ACC112 (cell line): ENCODE measurements at regions not wholly inside any gene's neighbourhood (a gene's known extent, or its start where the extent isn't known, plus 50 kb on each side); places are given as distances from the start of the nearest gene placed in this dataset.

Source experiments
- H2AFZ ChIP-seq: fragments of 200-600 bp; sonication (generic); one replicate; pipeline ENCODE4 v1.6.0; 2017; ENCODE audit warnings: antibody characterized with exemption, low read length; ENCODE audit not compliant: unreplicated experiment
- H3K27ac ChIP-seq: fragments of 200-600 bp; sonication (generic); 2 replicates; pipeline ENCODE4 v1.5.1; 2014; ENCODE audit warnings: low read depth, mild to moderate bottlenecking, antibody characterized with exemption, low read length, moderate library complexity
- H3K27me3 ChIP-seq: fragments of 200-600 bp; sonication (generic); 2 replicates; pipeline ENCODE4 v1.6.1; 2014; ENCODE audit warnings: mild to moderate bottlenecking, antibody characterized with exemption, low read length, moderate library complexity, mixed read lengths; ENCODE audit not compliant: insufficient read depth
- H3K36me3 ChIP-seq: fragments of 200-600 bp; sonication (generic); 2 replicates; pipeline ENCODE4 v1.6.1; 2016; ENCODE audit warnings: mild to moderate bottlenecking, antibody characterized with exemption, low read length, moderate library complexity, mixed read lengths; ENCODE audit not compliant: insufficient read depth
- H3K4me1 ChIP-seq: fragments of 200-600 bp; sonication (generic); one replicate; pipeline ENCODE4 v1.6.1; 2016; ENCODE audit warnings: low read length, mixed read lengths; ENCODE audit not compliant: insufficient read depth, unreplicated experiment, control insufficient read depth
- H3K4me3 ChIP-seq: fragments of 200-600 bp; sonication (generic); 2 replicates; pipeline ENCODE4 v1.5.1; 2014; ENCODE audit warnings: mild to moderate bottlenecking, low read depth, low read length
- H3K79me2 ChIP-seq: fragments of 200-600 bp; sonication (generic); one replicate; pipeline ENCODE4 v1.6.0; 2016; ENCODE audit warnings: low read length; ENCODE audit not compliant: control insufficient read depth, unreplicated experiment, insufficient read depth

GRCh38 chr2:167900435-167901114 is 346.8 kb downstream of the STK39 start:
- no peaks in the 10 kb centered on the region for H3K4me1 ChIP-seq
- no peak overlapping the region for H3K4me3 ChIP-seq
- peaks cover 27% of the 10 kb centered on the region; the same call in 1 of the 2 replicates for H3K27me3 ChIP-seq
- no peak overlapping the region for H3K27ac ChIP-seq
- no peaks in the 10 kb centered on the region for H3K79me2 ChIP-seq
- H2AFZ ChIP-seq = no peak overlapping the region
- H3K36me3 ChIP-seq = no peaks in the 10 kb centered on the region

DNA sequence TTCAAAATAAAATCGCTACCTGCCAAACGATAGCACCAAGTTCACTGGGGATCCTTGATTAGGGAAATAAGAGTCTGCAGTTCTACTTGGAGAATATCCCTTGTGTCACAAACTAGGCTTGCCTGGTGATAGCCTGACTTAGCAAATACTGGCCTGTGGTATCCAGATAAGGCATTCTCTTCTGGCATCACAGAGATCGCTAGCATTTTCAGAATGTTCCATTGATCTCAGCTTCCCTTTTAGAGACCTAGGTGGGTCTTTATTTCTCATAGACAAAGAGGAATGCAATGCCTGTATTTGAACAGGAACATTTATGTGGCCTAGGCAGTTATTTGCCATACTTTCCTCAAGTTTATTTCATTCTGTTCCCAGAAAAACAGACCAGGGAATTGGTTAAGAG is 349.1 kb downstream of the STK39 start:
- no peak overlapping the region for H3K4me3 ChIP-seq
- H2AFZ ChIP-seq = no peak overlapping the region
- no peaks in the 10 kb centered on the region for H3K79me2 ChIP-seq
- H3K27me3 ChIP-seq = peaks cover 21% of the 10 kb centered on the region; the same call in 1 of the 2 replicates
- no peak overlapping the region for H3K27ac ChIP-seq
- H3K4me1 ChIP-seq = no peaks in the 10 kb centered on the region
- no peaks in the 10 kb centered on the region for H3K36me3 ChIP-seq

DNA sequence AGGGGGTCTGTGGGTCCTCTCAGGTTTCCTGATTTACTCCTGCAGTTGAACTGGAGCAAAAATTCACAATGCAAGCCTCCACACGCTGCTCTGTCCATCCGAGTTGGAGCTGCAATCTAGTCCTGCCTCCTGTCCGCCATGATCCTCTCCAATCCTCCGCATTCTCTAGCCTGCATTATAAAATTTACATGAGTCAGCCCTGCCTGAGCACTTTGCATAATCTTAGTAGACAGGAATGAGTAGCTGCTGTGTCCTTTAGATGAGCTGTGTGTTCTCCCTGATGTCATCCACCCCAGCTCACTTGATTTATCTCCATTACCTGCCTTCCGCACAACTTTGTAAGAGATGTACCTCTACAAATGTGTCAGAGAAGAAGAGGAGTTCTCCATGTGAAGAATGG is 355.6 kb downstream of the STK39 start:
- Histone ChIP-seq H3K4me3 (no peak overlapping the region), H3K79me2 (no peaks in the 10 kb centered on the region), H2AFZ (no peak overlapping the region), H3K27me3 (no peaks in the 10 kb centered on the region), H3K27ac (no peak overlapping the region), H3K4me1 (no peaks in the 10 kb centered on the region), H3K36me3 (no peaks in the 10 kb centered on the region)

DNA sequence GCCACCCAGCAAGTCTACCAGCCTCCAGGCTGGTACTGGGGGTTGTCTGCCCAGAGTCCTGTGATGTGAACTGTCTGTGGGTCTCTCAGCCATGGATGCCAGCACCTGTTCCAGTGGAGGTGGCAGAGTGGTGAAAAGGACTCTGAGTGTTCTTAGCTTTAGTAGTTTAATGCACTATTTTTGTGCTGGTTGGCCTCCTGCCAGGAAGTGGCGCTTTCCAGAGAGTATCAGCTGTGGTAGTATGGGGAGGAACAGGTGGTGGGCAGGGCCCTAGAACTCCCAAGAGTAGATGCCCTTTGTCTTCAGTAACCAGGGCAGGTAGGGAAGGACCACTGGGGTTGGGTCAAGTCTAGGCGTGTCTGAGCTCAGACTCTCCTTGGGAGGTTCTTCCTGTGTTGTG is 356.7 kb downstream of the STK39 start:
- Histone ChIP-seq H3K27ac (no peak overlapping the region), H3K27me3 (no peaks in the 10 kb centered on the region), H3K4me1 (no peaks in the 10 kb centered on the region), H3K79me2 (no peaks in the 10 kb centered on the region), H3K4me3 (no peak overlapping the region), H3K36me3 (no peaks in the 10 kb centered on the region), H2AFZ (no peak overlapping the region)

- Histone ChIP-seq H3K27me3 (peaks cover 10% of the 10 kb centered on the region), H3K27ac (no peak overlapping the region), H2AFZ (no peak overlapping the region), H3K4me1 (no peaks in the 10 kb centered on the region), H3K4me3 (no peak overlapping the region), H3K79me2 (no peaks in the 10 kb centered on the region), H3K36me3 (no peaks in the 10 kb centered on the region)
Measured at GRCh38 chr2:167880415-167880814, 367.0 kb downstream of the STK39 start.

DNA sequence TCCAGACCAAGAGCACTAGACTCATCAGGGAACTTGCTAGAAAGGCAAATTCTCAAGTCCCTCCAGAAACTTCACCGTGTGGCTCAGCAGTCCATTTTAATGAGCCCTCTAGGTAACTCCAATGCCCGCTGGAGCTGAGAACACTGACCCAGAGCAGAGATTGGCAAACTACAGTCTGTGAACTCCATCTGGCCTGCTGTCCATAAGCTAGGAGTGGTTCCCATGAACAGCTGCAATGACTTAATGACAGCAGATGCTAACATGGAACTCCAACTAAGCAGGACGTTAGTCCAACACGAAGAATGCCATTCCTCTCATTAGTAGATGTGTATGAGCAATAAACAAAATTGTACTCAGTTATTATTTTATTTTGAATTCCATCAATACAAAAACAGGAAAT is 371.9 kb downstream of the STK39 start:
- Histone ChIP-seq H3K79me2 (no peaks in the 10 kb centered on the region), H2AFZ (no peak overlapping the region), H3K36me3 (no peaks in the 10 kb centered on the region), H3K27ac (no peak overlapping the region), H3K27me3 (peaks cover 6% of the 10 kb centered on the region; the same call in 1 of the 2 replicates), H3K4me1 (no peaks in the 10 kb centered on the region), H3K4me3 (no peak overlapping the region)

GRCh38 chr2:167874812-167875211 is 372.6 kb downstream of the STK39 start:
- Histone ChIP-seq H3K36me3 (no peaks in the 10 kb centered on the region), H3K4me1 (no peaks in the 10 kb centered on the region), H3K4me3 (no peak overlapping the region), H3K79me2 (no peaks in the 10 kb centered on the region), H2AFZ (no peak overlapping the region), H3K27ac (no peak overlapping the region), H3K27me3 (peaks cover 3% of the 10 kb centered on the region; the same call in 1 of the 2 replicates)

- Histone ChIP-seq H3K27me3 (peaks cover 6% of the 10 kb centered on the region; the same call in 1 of the 2 replicates), H3K27ac (no peak overlapping the region), H2AFZ (no peak overlapping the region), H3K4me1 (no peaks in the 10 kb centered on the region), H3K79me2 (no peaks in the 10 kb centered on the region), H3K4me3 (no peak overlapping the region), H3K36me3 (no peaks in the 10 kb centered on the region)
Measured at GRCh38 chr2:167871286-167871685, 376.1 kb downstream of the STK39 start.

DNA sequence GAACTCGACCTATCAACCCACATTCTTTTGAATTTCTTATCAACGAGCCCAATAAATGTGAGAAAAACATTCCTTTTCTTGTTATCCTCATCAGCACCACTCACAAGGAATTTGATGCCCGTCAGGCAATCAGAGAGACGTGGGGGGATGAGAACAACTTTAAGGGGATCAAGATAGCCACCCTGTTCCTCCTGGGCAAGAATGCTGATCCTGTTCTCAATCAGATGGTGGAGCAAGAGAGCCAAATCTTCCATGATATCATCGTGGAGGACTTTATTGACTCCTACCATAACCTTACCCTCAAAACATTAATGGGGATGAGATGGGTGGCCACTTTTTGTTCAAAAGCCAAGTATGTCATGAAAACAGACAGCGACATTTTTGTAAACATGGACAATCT is 378.2 kb downstream of the STK39 start:
- Histone ChIP-seq H3K4me1 (no peaks in the 10 kb centered on the region), H2AFZ (no peak overlapping the region), H3K4me3 (no peak overlapping the region), H3K79me2 (no peaks in the 10 kb centered on the region), H3K27ac (no peak overlapping the region), H3K36me3 (no peaks in the 10 kb centered on the region), H3K27me3 (peaks cover 6% of the 10 kb centered on the region; the same call in 1 of the 2 replicates)

GRCh38 chr2:167863377-167863776 is 384.0 kb downstream of the STK39 start:
- H3K36me3 ChIP-seq = no peaks in the 10 kb centered on the region
- H3K27ac ChIP-seq = no peak overlapping the region
- peaks cover 31% of the 10 kb centered on the region for H3K27me3 ChIP-seq
- H3K4me3 ChIP-seq = no peak overlapping the region
- no peak overlapping the region for H2AFZ ChIP-seq
- H3K4me1 ChIP-seq = no peaks in the 10 kb centered on the region
- no peaks in the 10 kb centered on the region for H3K79me2 ChIP-seq

DNA sequence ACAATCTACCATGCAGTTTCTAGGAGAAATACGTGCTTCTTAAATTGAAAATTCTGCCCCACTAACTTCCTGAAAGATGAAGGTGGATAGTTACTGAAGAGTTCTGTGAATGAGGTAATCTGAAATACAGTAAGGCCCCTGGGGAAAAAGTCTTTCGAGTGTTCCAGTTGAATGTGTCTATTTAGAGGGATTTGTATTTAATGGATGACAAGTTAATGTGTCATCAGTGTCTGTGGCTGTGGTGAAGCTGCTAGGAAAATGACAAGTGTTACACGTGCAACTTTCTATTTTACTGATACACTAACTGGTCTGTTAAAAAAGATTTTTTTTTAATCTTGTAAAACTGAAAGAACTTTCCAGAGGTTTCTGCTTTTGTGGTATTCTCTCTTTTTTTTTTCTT is 384.6 kb downstream of the STK39 start:
- Histone ChIP-seq H3K79me2 (no peaks in the 10 kb centered on the region), H3K27ac (no peak overlapping the region), H3K4me1 (no peaks in the 10 kb centered on the region), H3K27me3 (peaks cover 37% of the 10 kb centered on the region), H2AFZ (no peak overlapping the region), H3K36me3 (no peaks in the 10 kb centered on the region), H3K4me3 (no peak overlapping the region)
